ENCODE measurements at regions not wholly inside any gene's neighbourhood (a gene's known extent, or its start where the extent isn't known, plus 50 kb on each side); places are given as distances from the start of the nearest gene placed in this dataset.

- no peak for TF ChIP-seq MAX (IDR thresholded peaks at IDR 0.05)
- TF ChIP-seq SP1 (IDR thresholded peaks at IDR 0.05) = no peak
- no peak for TF ChIP-seq HNF4G (IDR thresholded peaks at IDR 0.05)
- TF ChIP-seq, protein P1, sequence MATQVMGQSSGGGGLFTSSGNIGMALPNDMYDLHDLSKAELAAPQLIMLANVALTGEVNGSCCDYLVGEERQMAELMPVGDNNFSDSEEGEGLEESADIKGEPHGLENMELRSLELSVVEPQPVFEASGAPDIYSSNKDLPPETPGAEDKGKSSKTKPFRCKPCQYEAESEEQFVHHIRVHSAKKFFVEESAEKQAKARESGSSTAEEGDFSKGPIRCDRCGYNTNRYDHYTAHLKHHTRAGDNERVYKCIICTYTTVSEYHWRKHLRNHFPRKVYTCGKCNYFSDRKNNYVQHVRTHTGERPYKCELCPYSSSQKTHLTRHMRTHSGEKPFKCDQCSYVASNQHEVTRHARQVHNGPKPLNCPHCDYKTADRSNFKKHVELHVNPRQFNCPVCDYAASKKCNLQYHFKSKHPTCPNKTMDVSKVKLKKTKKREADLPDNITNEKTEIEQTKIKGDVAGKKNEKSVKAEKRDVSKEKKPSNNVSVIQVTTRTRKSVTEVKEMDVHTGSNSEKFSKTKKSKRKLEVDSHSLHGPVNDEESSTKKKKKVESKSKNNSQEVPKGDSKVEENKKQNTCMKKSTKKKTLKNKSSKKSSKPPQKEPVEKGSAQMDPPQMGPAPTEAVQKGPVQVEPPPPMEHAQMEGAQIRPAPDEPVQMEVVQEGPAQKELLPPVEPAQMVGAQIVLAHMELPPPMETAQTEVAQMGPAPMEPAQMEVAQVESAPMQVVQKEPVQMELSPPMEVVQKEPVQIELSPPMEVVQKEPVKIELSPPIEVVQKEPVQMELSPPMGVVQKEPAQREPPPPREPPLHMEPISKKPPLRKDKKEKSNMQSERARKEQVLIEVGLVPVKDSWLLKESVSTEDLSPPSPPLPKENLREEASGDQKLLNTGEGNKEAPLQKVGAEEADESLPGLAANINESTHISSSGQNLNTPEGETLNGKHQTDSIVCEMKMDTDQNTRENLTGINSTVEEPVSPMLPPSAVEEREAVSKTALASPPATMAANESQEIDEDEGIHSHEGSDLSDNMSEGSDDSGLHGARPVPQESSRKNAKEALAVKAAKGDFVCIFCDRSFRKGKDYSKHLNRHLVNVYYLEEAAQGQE (IDR thresholded peaks at IDR 0.05) = no peak
- no peak for TF ChIP-seq FOXA1 (IDR thresholded peaks at IDR 0.05)
- no peak for TF ChIP-seq ZBTB33 (IDR thresholded peaks at IDR 0.05)
- TF ChIP-seq TAF1 (conservative IDR thresholded peaks at IDR 0.05) = no peak
- TF ChIP-seq RAD21 (IDR thresholded peaks at IDR 0.05) = no peak
- no peak for TF ChIP-seq HNF4A (conservative IDR thresholded peaks at IDR 0.05)
- TF ChIP-seq, protein P2, sequence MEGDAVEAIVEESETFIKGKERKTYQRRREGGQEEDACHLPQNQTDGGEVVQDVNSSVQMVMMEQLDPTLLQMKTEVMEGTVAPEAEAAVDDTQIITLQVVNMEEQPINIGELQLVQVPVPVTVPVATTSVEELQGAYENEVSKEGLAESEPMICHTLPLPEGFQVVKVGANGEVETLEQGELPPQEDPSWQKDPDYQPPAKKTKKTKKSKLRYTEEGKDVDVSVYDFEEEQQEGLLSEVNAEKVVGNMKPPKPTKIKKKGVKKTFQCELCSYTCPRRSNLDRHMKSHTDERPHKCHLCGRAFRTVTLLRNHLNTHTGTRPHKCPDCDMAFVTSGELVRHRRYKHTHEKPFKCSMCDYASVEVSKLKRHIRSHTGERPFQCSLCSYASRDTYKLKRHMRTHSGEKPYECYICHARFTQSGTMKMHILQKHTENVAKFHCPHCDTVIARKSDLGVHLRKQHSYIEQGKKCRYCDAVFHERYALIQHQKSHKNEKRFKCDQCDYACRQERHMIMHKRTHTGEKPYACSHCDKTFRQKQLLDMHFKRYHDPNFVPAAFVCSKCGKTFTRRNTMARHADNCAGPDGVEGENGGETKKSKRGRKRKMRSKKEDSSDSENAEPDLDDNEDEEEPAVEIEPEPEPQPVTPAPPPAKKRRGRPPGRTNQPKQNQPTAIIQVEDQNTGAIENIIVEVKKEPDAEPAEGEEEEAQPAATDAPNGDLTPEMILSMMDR (IDR thresholded peaks at IDR 0.05; ENCODE audit: low read depth, low read length, missing input control) = no peak
- TF ChIP-seq YY1 (IDR thresholded peaks at IDR 0.05) = no peak
- TF ChIP-seq EGR1 (IDR thresholded peaks at IDR 0.05; ENCODE audit: low read depth in 2 of 2) = no peak
- no peaks in the 10 kb centered on the region for H3K36me3 ChIP-seq (ENCODE audit: control insufficient read depth in 4 of 4, insufficient read depth in 3 of 4, low read depth in 1 of 4, low read length in 3 of 4)
Measured at GRCh38 chr2:105654474-105655004, 90.2 kb upstream of the NCK2 start.

DNA sequence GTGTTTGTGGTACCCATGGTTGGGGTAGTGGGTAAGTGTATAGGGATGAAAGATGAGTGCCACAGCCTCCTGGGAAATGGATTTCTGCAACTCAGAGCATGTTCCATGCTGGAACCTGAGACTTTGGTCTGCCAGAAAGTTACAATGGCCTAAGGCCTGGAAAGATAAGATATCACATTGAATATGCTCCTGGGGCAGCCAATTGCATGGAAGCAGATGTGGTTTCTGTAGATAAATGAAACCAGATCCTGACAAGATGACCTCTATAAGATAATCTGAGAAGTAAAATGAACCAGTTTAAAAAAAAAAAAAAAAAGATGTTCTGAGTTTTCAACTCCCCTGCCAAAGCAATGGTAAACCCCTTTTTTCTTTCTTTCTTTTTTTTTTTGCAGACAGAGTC is 91.4 kb upstream of the NCK2 start:
- Histone ChIP-seq H3K27me3 (ENCODE audit: control insufficient read depth in 4 of 4, insufficient read depth in 4 of 4, low read length in 3 of 4) (peaks cover 0 to 12% (median 5%) of the 10 kb centered on the region in 4 donors), H3K9me3 (ENCODE audit: control insufficient read depth in 4 of 4, low read length in 3 of 4) (peaks cover 0 to 5% (median 1%) of the 10 kb centered on the region in 4 donors), H3K4me1 (ENCODE audit: control insufficient read depth in 4 of 4, insufficient read depth in 4 of 4, low read length in 3 of 4) (no peaks in the 10 kb centered on the region), H3K4me3 (ENCODE audit: low read depth in 1 of 3, low read length in 3 of 3) (no peak overlapping the region), H3K9ac (ENCODE audit: low read depth in 1 of 2, low read length in 2 of 2) (no peak overlapping the region), H3K36me3 (ENCODE audit: control insufficient read depth in 4 of 4, insufficient read depth in 3 of 4, low read depth in 1 of 4, low read length in 3 of 4) (no peaks in the 10 kb centered on the region), H3K27ac (ENCODE audit: low read depth in 1 of 2, low read length in 2 of 2) (no peak overlapping the region)
- DNase-seq (ENCODE audit: low spot score) = no peak
- TF ChIP-seq SP1 (IDR thresholded peaks at IDR 0.05) (no peak), HNF4A (conservative IDR thresholded peaks at IDR 0.05) (no peak), TAF1 (conservative IDR thresholded peaks at IDR 0.05) (no peak), YY1 (IDR thresholded peaks at IDR 0.05) (no peak), ZBTB33 (IDR thresholded peaks at IDR 0.05) (no peak), RAD21 (IDR thresholded peaks at IDR 0.05) (no peak), NR2F2 (IDR thresholded peaks at IDR 0.05) (no peak), EGR1 (IDR thresholded peaks at IDR 0.05; ENCODE audit: low read depth in 2 of 2) (no peak), MAX (IDR thresholded peaks at IDR 0.05) (no peak), ATF3 (IDR thresholded peaks at IDR 0.05) (no peak), GABPA (IDR thresholded peaks at IDR 0.05 in 1 of 2, conservative IDR thresholded peaks at IDR 0.05 in 1 of 2) (no peak), JUND (IDR thresholded peaks at IDR 0.05) (no peak), FOXA2 (IDR thresholded peaks at IDR 0.05) (no peak)
- TF ChIP-seq, protein P1 (IDR thresholded peaks at IDR 0.05) = no peak

More at GRCh38 chr2:105654474-105655004, 90.2 kb upstream of the NCK2 start:
- no peak for DNase-seq (ENCODE audit: low spot score)
- Histone ChIP-seq H3K27me3 (ENCODE audit: control insufficient read depth in 4 of 4, insufficient read depth in 4 of 4, low read length in 3 of 4) (peaks cover 0 to 7% (median 1%) of the 10 kb centered on the region in 4 donors), H3K4me3 (ENCODE audit: low read depth in 1 of 3, low read length in 3 of 3) (no peak overlapping the region), H3K9ac (ENCODE audit: low read depth in 1 of 2, low read length in 2 of 2) (no peak overlapping the region), H3K9me3 (ENCODE audit: control insufficient read depth in 4 of 4, low read length in 3 of 4) (peaks cover 0 to 1% (median under 1%) of the 10 kb centered on the region in 4 donors), H3K27ac (ENCODE audit: low read depth in 1 of 2, low read length in 2 of 2) (no peak overlapping the region), H3K4me1 (ENCODE audit: control insufficient read depth in 4 of 4, insufficient read depth in 4 of 4, low read length in 3 of 4) (no peaks in the 10 kb centered on the region)
- WGBS = 46% methylated on average over 2 of the region's 2 CpGs

Measured in liver (tissue), 8 donors.